Activated CD8-positive, alpha-beta memory T cell treated with anti-CD3 and anti-CD28 coated beads, Interleukin-2, amount 10 ng/mL, durations not matched to agents 7 days and 5 days (primary cell): ENCODE measurements at regions not wholly inside any gene's neighbourhood (a gene's known extent, or its start where the extent isn't known, plus 50 kb on each side); places are given as distances from the start of the nearest gene placed in this dataset.

ENCODE experiments used
- ATAC-seq: fragments of 150-1000 bp; cut with Tn5 transposase; one replicate; pipeline ENCODE4 v1.10.0; 2021; ENCODE audit warnings: moderate library complexity
- CTCF ChIA-PET: fragments of 350-600 bp; sonication (Branson Sonifier 250); formaldehyde crosslinking; loops from one replicate; lab custom pipeline; 2021; ENCODE audit warnings: antibody characterized with exemption; lab: Charles Lee
- DNase-seq: peaks from one replicate; pipeline ENCODE4 v3.0.0-alpha.2; 2020
- H3K27ac Mint-ChIP-seq: one replicate; pipeline ENCODE4 v1.8.0; 2021; ENCODE audit warnings: mild to moderate bottlenecking, mixed read lengths
- H3K27me3 Mint-ChIP-seq: one replicate; pipeline ENCODE4 v1.8.0; 2021; ENCODE audit warnings: mixed read lengths
- H3K36me3 Mint-ChIP-seq: one replicate; pipeline ENCODE4 v1.8.0; 2021; ENCODE audit warnings: mild to moderate bottlenecking, mixed read lengths
- H3K4me1 Mint-ChIP-seq: one replicate; pipeline ENCODE4 v1.8.0; 2021; ENCODE audit warnings: mixed read lengths
- H3K4me3 Mint-ChIP-seq: one replicate; pipeline ENCODE4 v1.8.0; 2021; ENCODE audit warnings: mild to moderate bottlenecking, moderate library complexity, mixed read lengths
- H3K9me3 Mint-ChIP-seq: one replicate; pipeline ENCODE4 v1.8.0; 2022; ENCODE audit warnings: low read depth, mixed read lengths

GRCh38 chr16:87093804-87094555, 223.2 kb downstream of the C16orf95 start:
- no peaks in the 10 kb centered on the region for H3K4me1 Mint-ChIP-seq
- H3K27me3 Mint-ChIP-seq: peaks cover 2% of the 10 kb centered on the region
- CTCF ChIA-PET: no interaction called here
- H3K4me3 Mint-ChIP-seq: no peak overlapping the region
- H3K9me3 Mint-ChIP-seq: no peaks in the 10 kb centered on the region
- ATAC-seq (no peak), DNase-seq (no peak)
- H3K27ac Mint-ChIP-seq: no peak overlapping the region
- no peaks in the 10 kb centered on the region for H3K36me3 Mint-ChIP-seq

- CTCF ChIA-PET: no interaction called here
- DNase-seq: no peak
- no peak for ATAC-seq
- Mint-ChIP-seq H3K9me3 (no peaks in the 10 kb centered on the region), H3K4me3 (no peak overlapping the region), H3K4me1 (no peaks in the 10 kb centered on the region), H3K36me3 (no peaks in the 10 kb centered on the region), H3K27ac (no peak overlapping the region), H3K27me3 (peaks cover 2% of the 10 kb centered on the region)
These were observed 222.7 kb downstream of the C16orf95 start for GRCh38 chr16:87094556-87094865.

- CTCF ChIA-PET: no interaction called here
- Mint-ChIP-seq H3K27ac (no peak overlapping the region), H3K4me1 (no peaks in the 10 kb centered on the region), H3K36me3 (no peaks in the 10 kb centered on the region), H3K4me3 (no peak overlapping the region), H3K9me3 (no peaks in the 10 kb centered on the region), H3K27me3 (peaks cover 2% of the 10 kb centered on the region)
- DNase-seq (no peak), ATAC-seq (no peak)
These were observed 221.9 kb downstream of the C16orf95 start for GRCh38 chr16:87095271-87095670.

- no peaks in the 10 kb centered on the region for H3K9me3 Mint-ChIP-seq
- no peak overlapping the region for H3K4me3 Mint-ChIP-seq
- DNase-seq (no peak), ATAC-seq (no peak)
- CTCF ChIA-PET: no interaction called here
- peaks cover 2% of the 10 kb centered on the region for H3K27me3 Mint-ChIP-seq
- no peak overlapping the region for H3K27ac Mint-ChIP-seq
- no peaks in the 10 kb centered on the region for H3K4me1 Mint-ChIP-seq
- no peaks in the 10 kb centered on the region for H3K36me3 Mint-ChIP-seq
These were observed 220.4 kb downstream of the C16orf95 start for GRCh38 chr16:87096746-87097333.

GRCh38 chr16:87098361-87098760, 218.8 kb downstream of the C16orf95 start:
- Mint-ChIP-seq H3K36me3 (no peaks in the 10 kb centered on the region), H3K4me1 (no peaks in the 10 kb centered on the region), H3K27ac (no peak overlapping the region), H3K9me3 (no peaks in the 10 kb centered on the region), H3K4me3 (no peak overlapping the region), H3K27me3 (peaks cover 2% of the 10 kb centered on the region)
- no peak for DNase-seq
- no peak for ATAC-seq
- CTCF ChIA-PET: no interaction called here

GRCh38 chr16:87098976-87099720, 218.0 kb downstream of the C16orf95 start:
- DNase-seq (no peak), ATAC-seq (no peak)
- CTCF ChIA-PET: no interaction called here
- H3K27me3 Mint-ChIP-seq: peaks cover 2% of the 10 kb centered on the region
- no peaks in the 10 kb centered on the region for H3K4me1 Mint-ChIP-seq
- H3K36me3 Mint-ChIP-seq: no peaks in the 10 kb centered on the region
- H3K9me3 Mint-ChIP-seq: no peaks in the 10 kb centered on the region
- no peak overlapping the region for H3K4me3 Mint-ChIP-seq
- H3K27ac Mint-ChIP-seq: no peak overlapping the region

- CTCF ChIA-PET: no interaction called here
- no peaks in the 10 kb centered on the region for H3K4me1 Mint-ChIP-seq
- no peak overlapping the region for H3K27ac Mint-ChIP-seq
- no peaks in the 10 kb centered on the region for H3K36me3 Mint-ChIP-seq
- peaks cover 6% of the 10 kb centered on the region for H3K27me3 Mint-ChIP-seq
- no peaks in the 10 kb centered on the region for H3K9me3 Mint-ChIP-seq
- ATAC-seq (no peak), DNase-seq (no peak)
- no peak overlapping the region for H3K4me3 Mint-ChIP-seq
These were observed 216.7 kb downstream of the C16orf95 start for GRCh38 chr16:87100306-87101058.

GRCh38 chr16:87101903-87102302, 215.3 kb downstream of the C16orf95 start:
- peaks cover 7% of the 10 kb centered on the region for H3K27me3 Mint-ChIP-seq
- no peak overlapping the region for H3K4me3 Mint-ChIP-seq
- no peaks in the 10 kb centered on the region for H3K9me3 Mint-ChIP-seq
- CTCF ChIA-PET: no interaction called here
- ATAC-seq (no peak), DNase-seq (no peak)
- no peaks in the 10 kb centered on the region for H3K4me1 Mint-ChIP-seq
- no peaks in the 10 kb centered on the region for H3K36me3 Mint-ChIP-seq
- H3K27ac Mint-ChIP-seq: no peak overlapping the region

- Mint-ChIP-seq H3K4me3 (no peak overlapping the region), H3K9me3 (no peaks in the 10 kb centered on the region), H3K4me1 (no peaks in the 10 kb centered on the region), H3K36me3 (no peaks in the 10 kb centered on the region), H3K27ac (no peak overlapping the region), H3K27me3 (peaks cover 7% of the 10 kb centered on the region)
- CTCF ChIA-PET: no interaction called here
- DNase-seq (no peak), ATAC-seq (no peak)
These were observed 210.0 kb downstream of the C16orf95 start for GRCh38 chr16:87107201-87107600.

- no peak overlapping the region for H3K27ac Mint-ChIP-seq
- H3K36me3 Mint-ChIP-seq: no peaks in the 10 kb centered on the region
- peaks cover 7% of the 10 kb centered on the region for H3K27me3 Mint-ChIP-seq
- CTCF ChIA-PET: no interaction called here
- ATAC-seq (no peak), DNase-seq (no peak)
- H3K9me3 Mint-ChIP-seq: no peaks in the 10 kb centered on the region
- H3K4me3 Mint-ChIP-seq: no peak overlapping the region
- H3K4me1 Mint-ChIP-seq: no peaks in the 10 kb centered on the region
These were observed 208.9 kb downstream of the C16orf95 start for GRCh38 chr16:87108278-87108677.

- Mint-ChIP-seq H3K27ac (no peak overlapping the region), H3K36me3 (no peaks in the 10 kb centered on the region), H3K9me3 (no peaks in the 10 kb centered on the region), H3K4me3 (no peak overlapping the region), H3K27me3 (peaks cover 7% of the 10 kb centered on the region), H3K4me1 (no peaks in the 10 kb centered on the region)
- DNase-seq (no peak), ATAC-seq (no peak)
- CTCF ChIA-PET: no interaction called here
These were observed 208.3 kb downstream of the C16orf95 start for GRCh38 chr16:87108941-87109340.

GRCh38 chr16:87114832-87115231, 202.4 kb downstream of the C16orf95 start:
- Mint-ChIP-seq H3K27ac (no peak overlapping the region), H3K9me3 (no peaks in the 10 kb centered on the region), H3K27me3 (peaks cover 15% of the 10 kb centered on the region), H3K36me3 (no peaks in the 10 kb centered on the region), H3K4me3 (no peak overlapping the region), H3K4me1 (no peaks in the 10 kb centered on the region)
- ATAC-seq: no peak
- CTCF ChIA-PET: no interaction called here
- DNase-seq: no peak

- ATAC-seq: no peak
- CTCF ChIA-PET: no interaction called here
- DNase-seq: no peak
- Mint-ChIP-seq H3K27ac (no peak overlapping the region), H3K36me3 (no peaks in the 10 kb centered on the region), H3K27me3 (peaks cover 15% of the 10 kb centered on the region), H3K4me1 (no peaks in the 10 kb centered on the region), H3K4me3 (no peak overlapping the region), H3K9me3 (no peaks in the 10 kb centered on the region)
These were observed 201.5 kb downstream of the C16orf95 start for GRCh38 chr16:87115646-87116045.
